Omental fat pad (tissue), 3 donors: ENCODE measurements at regions not wholly inside any gene's neighbourhood (a gene's known extent, or its start where the extent isn't known, plus 50 kb on each side); places are given as distances from the start of the nearest gene placed in this dataset.

Experiments
- ATAC-seq: fragments of 150-250 bp; one replicate; pipeline ENCODE4 v1.9.1; 2016; ENCODE audit warnings: mild to moderate bottlenecking, moderate library complexity; ENCODE audit not compliant: low FRiP score
- DNase-seq: peaks from one replicate; pipeline ENCODE4 v3.0.0-alpha.2; 2019; ENCODE audit warnings: low spot score
- CTCF ChIP-seq, 3 donors: fragments of 450-650 bp; IDR thresholded peaks; one replicate each; pipeline ENCODE4 v1.5.1; 2016 to 2017; ENCODE audit warnings: antibody characterized with exemption in 3 of 3, mild to moderate bottlenecking in 3 of 3, moderate library complexity in 2 of 3

- DNase-seq (no peak), ATAC-seq (no peak)
- no peak for TF ChIP-seq CTCF (IDR thresholded peaks at IDR 0.05)
These were observed 143.6 kb upstream of the POU2AF2 start for GRCh38 chr11:111101881-111102280.

GRCh38 chr11:111099028-111099713 is 146.4 kb upstream of the POU2AF2 start:
- no peak for DNase-seq
- ATAC-seq = no peak
- TF ChIP-seq CTCF (IDR thresholded peaks at IDR 0.05) = no peak

DNA sequence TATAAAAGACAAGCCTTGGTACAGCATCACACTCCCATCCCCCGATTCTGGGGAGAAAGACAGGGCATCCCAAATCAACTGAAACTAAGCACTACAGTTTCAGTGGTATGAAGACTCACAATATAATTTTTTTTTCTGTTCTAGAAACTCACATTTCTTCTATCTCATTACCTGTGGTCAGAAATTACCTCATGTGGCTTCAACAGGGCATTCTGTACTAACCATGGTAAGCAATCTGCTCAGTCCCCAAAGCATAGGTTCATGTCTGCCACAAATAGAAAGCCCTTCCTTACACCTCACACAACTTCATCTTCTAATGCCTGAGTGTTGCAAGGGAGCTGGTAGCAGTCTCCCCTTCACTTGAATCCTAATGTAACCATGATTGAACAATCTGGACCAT is 147.4 kb upstream of the POU2AF2 start:
- no peak for TF ChIP-seq CTCF (IDR thresholded peaks at IDR 0.05)
- no peak for ATAC-seq

GRCh38 chr11:111097191-111097590 is 148.3 kb upstream of the POU2AF2 start:
- ATAC-seq (peak; percentile 41), DNase-seq (no peak)
- TF ChIP-seq CTCF (IDR thresholded peaks at IDR 0.05) = no peak

More for the DNA sequence above, 147.4 kb upstream of the POU2AF2 start:
- DNase-seq = no peak

- TF ChIP-seq CTCF (IDR thresholded peaks at IDR 0.05) = no peak
- ATAC-seq = no peak
- no peak for DNase-seq
These were observed 150.2 kb upstream of the POU2AF2 start for GRCh38 chr11:111095327-111095726.

GRCh38 chr11:111093061-111093460 is 152.5 kb upstream of the POU2AF2 start:
- TF ChIP-seq CTCF (IDR thresholded peaks at IDR 0.05) = no peak
- ATAC-seq (no peak), DNase-seq (no peak)

DNA sequence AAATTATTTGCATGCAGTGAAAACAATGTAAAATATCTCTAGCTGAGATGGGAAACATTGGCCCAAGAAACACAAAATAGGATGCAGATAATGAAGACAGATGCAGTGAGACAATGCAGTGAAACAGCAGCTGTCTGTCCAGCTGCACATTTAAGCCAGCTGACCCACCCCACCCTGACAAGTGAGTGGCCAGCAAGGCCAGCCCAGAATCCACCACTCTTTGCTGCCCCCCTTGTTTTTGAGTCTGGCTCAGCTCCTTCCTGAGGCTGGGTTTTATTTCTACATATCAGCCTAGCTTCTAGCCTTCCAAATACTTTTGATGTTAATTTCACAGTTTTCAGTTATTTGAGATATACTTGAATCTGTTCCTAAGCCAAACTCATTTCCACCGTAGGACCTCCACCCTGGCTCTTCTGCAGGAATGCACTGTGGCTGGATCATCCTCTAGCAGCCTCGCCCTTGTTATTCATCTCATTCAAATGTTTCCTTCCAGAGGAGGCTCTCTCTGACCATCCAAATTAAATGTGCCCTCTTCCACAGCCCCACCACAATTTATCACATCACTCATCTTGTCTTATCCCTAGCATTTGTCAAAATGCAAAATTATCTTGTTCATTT is 154.1 kb upstream of the POU2AF2 start:
- ATAC-seq (no peak), DNase-seq (no peak)
- no peak for TF ChIP-seq CTCF (IDR thresholded peaks at IDR 0.05)
